Neural progenitor cell (in vitro differentiated cells): ENCODE measurements at regions not wholly inside any gene's neighbourhood (a gene's known extent, or its start where the extent isn't known, plus 50 kb on each side); places are given as distances from the start of the nearest gene placed in this dataset.

ENCODE experiments used
- DNase-seq: peaks from one replicate; pipeline ENCODE4 v3.0.0-alpha.2; 2016; ENCODE audit warnings: low spot score
- H2AFZ ChIP-seq: fragments of 200-600 bp; sonication (generic); replicated peaks from 2 replicates; pipeline ENCODE4 v1.6.1; 2016; ENCODE audit warnings: antibody characterized with exemption
- H3F3A ChIP-seq: fragments of 200-600 bp; sonication (generic); 2 replicates; pipeline ENCODE4 v1.6.1; 2016; ENCODE audit warnings: antibody characterized with exemption, low read depth
- H3K27ac ChIP-seq: fragments of 200-600 bp; sonication (generic); 2 replicates; pipeline ENCODE4 v1.5.1; 2016; ENCODE audit warnings: mild to moderate bottlenecking
- H3K27me3 ChIP-seq: fragments of 200-600 bp; sonication (generic); 2 replicates; pipeline ENCODE4 v1.6.1; 2016; ENCODE audit warnings: mild to moderate bottlenecking, moderate library complexity
- H3K36me3 ChIP-seq: fragments of 200-600 bp; sonication (generic); 2 replicates; pipeline ENCODE4 v1.5.1; 2016
- H3K4me1 ChIP-seq: fragments of 200-600 bp; sonication (generic); 2 replicates; pipeline ENCODE4 v1.6.1; 2016; ENCODE audit warnings: mixed run types
- H3K4me2 ChIP-seq: fragments of 200-600 bp; sonication (generic); 2 replicates; pipeline ENCODE4 v1.6.1; 2016
- H3K4me3 ChIP-seq: fragments of 200-600 bp; sonication (generic); 2 replicates; pipeline ENCODE4 v1.5.1; 2016
- H3K79me2 ChIP-seq: fragments of 200-600 bp; sonication (generic); 2 replicates; pipeline ENCODE4 v1.6.1; 2016; ENCODE audit warnings: low read depth
- H3K9ac ChIP-seq: fragments of 200-600 bp; sonication (generic); 2 replicates; pipeline ENCODE4 v1.6.1; 2016
- H3K9me3 ChIP-seq: fragments of 200-600 bp; sonication (generic); 2 replicates; pipeline ENCODE4 v1.5.1; 2016; ENCODE audit warnings: low read depth
- H4K20me1 ChIP-seq: fragments of 200-600 bp; sonication (generic); 2 replicates; pipeline ENCODE4 v1.6.1; 2016; ENCODE audit warnings: low read depth
- H3K27ac Mint-ChIP-seq: 3 replicates; pipeline ENCODE4 v1.8.0; 2021; ENCODE audit warnings: mixed read lengths
- H3K27me3 Mint-ChIP-seq: 2 replicates; pipeline ENCODE4 v1.8.0; 2022; ENCODE audit warnings: low read depth, mild to moderate bottlenecking, inconsistent platforms, moderate library complexity, mixed read lengths; ENCODE audit not compliant: insufficient read depth
- H3K36me3 Mint-ChIP-seq: 3 replicates; pipeline ENCODE4 v1.8.0; 2021; ENCODE audit warnings: mixed read lengths
- H3K4me1 Mint-ChIP-seq: 3 replicates; pipeline ENCODE4 v1.8.0; 2021; ENCODE audit warnings: mixed read lengths
- H3K4me3 Mint-ChIP-seq: 3 replicates; pipeline ENCODE4 v1.8.0; 2021; ENCODE audit warnings: mild to moderate bottlenecking, moderate library complexity, mixed read lengths
- H3K9me3 Mint-ChIP-seq: 3 replicates; pipeline ENCODE4 v1.8.0; 2020; ENCODE audit warnings: mixed read lengths
- EZH2 ChIP-seq: fragments of 200-600 bp; sonication (generic); IDR thresholded peaks from 2 replicates; pipeline ENCODE4 v1.6.1; 2017; ENCODE audit warnings: antibody characterized with exemption, mild to moderate bottlenecking, moderate library complexity
- EZH2phosphoT487 ChIP-seq: fragments of 200-600 bp; sonication (generic); IDR thresholded peaks from 2 replicates; pipeline ENCODE4 v1.6.1; 2017; ENCODE audit warnings: antibody characterized with exemption
- TF ChIP-seq, protein P1 (sequence below): fragments of 200-600 bp; sonication (generic); IDR thresholded peaks from 2 replicates; pipeline ENCODE4 v1.5.1; 2017; ENCODE audit warnings: antibody characterized with exemption, mild to moderate bottlenecking

DNA sequence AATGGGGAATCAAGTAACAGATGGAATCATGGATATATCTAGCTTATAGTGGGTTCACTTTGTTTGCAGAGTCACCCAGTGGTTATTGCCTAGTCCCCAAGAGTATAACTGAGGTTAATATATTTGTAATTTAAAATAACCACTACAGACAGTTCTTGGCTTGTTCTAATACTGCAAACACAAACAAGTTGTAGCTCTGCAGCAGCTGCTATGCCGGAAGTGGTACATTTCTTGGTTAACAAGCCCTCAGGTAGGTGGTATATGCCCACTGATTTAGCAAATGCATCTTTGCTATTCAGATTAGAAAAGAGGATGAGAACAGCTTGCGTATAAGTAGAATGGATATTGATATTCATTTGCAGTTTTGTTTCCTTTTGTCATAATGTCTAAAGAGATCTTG is 984.2 kb downstream of the SQOR start:
- TF ChIP-seq, protein P1, sequence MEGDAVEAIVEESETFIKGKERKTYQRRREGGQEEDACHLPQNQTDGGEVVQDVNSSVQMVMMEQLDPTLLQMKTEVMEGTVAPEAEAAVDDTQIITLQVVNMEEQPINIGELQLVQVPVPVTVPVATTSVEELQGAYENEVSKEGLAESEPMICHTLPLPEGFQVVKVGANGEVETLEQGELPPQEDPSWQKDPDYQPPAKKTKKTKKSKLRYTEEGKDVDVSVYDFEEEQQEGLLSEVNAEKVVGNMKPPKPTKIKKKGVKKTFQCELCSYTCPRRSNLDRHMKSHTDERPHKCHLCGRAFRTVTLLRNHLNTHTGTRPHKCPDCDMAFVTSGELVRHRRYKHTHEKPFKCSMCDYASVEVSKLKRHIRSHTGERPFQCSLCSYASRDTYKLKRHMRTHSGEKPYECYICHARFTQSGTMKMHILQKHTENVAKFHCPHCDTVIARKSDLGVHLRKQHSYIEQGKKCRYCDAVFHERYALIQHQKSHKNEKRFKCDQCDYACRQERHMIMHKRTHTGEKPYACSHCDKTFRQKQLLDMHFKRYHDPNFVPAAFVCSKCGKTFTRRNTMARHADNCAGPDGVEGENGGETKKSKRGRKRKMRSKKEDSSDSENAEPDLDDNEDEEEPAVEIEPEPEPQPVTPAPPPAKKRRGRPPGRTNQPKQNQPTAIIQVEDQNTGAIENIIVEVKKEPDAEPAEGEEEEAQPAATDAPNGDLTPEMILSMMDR: no peak
- TF ChIP-seq EZH2 (no peak), EZH2phosphoT487 (no peak)
- H3K4me3 Mint-ChIP-seq: no peak overlapping the region
- H3K9me3 Mint-ChIP-seq: peaks cover 12% of the 10 kb centered on the region
- no peak overlapping the region for H3K9ac ChIP-seq
- no peak overlapping the region for H3K4me3 ChIP-seq
- H3K36me3 ChIP-seq: no peaks in the 10 kb centered on the region
- H3K27me3 Mint-ChIP-seq: peaks cover 2% of the 10 kb centered on the region
- no peaks in the 10 kb centered on the region for H3K4me1 ChIP-seq
- H3K9me3 ChIP-seq: peaks cover 6% of the 10 kb centered on the region
- H3K79me2 ChIP-seq: no peaks in the 10 kb centered on the region
- no peak overlapping the region for H2AFZ ChIP-seq
- H3K27me3 ChIP-seq: no peaks in the 10 kb centered on the region
- peaks cover 4% of the 10 kb centered on the region for H3K4me1 Mint-ChIP-seq
- peaks cover 2% of the 10 kb centered on the region for H3K36me3 Mint-ChIP-seq
- no peak overlapping the region for H3K4me2 ChIP-seq
- no peak for DNase-seq
- no peaks in the 10 kb centered on the region for H3F3A ChIP-seq
- no peak overlapping the region for H3K27ac ChIP-seq
- H3K27ac Mint-ChIP-seq: no peak overlapping the region
- H4K20me1 ChIP-seq: no peaks in the 10 kb centered on the region

DNA sequence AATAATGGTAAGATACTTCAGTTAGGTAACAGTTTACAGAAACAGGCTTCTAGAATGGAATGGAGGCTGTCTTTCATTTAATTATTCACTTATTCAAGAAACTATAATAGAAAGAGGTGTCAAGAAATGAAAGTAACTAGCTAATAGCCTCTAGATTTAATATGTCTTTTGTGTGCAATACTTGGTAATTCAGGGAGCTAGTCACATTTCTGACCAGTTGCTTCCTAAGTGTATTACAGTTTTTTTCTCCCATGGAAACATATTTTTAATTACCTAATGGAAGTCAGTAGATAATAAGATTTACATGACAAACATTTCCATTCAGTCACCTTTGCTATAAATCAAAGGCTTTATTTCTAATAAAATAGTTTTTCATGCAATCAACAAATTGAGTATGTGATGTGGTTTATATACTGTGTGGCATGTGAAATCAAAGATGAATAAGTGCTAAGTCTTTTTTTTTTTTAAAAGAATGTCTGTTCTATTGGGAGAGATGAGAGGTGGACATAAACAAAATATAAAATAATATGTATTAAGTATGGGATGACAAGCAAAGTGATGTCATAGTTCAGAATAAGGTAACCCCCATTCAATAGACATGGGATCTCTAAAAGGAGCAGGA is 985.7 kb downstream of the SQOR start:
- Histone ChIP-seq H3K4me2 (no peak overlapping the region), H2AFZ (no peak overlapping the region), H3K4me3 (no peak overlapping the region), H3F3A (no peaks in the 10 kb centered on the region), H3K27ac (no peak overlapping the region), H3K79me2 (no peaks in the 10 kb centered on the region), H4K20me1 (no peaks in the 10 kb centered on the region), H3K9ac (no peak overlapping the region), H3K9me3 (peaks cover 18% of the 10 kb centered on the region), H3K27me3 (no peaks in the 10 kb centered on the region), H3K36me3 (no peaks in the 10 kb centered on the region), H3K4me1 (no peaks in the 10 kb centered on the region)
- TF ChIP-seq, protein P1: no peak
- TF ChIP-seq EZH2phosphoT487 (no peak), EZH2 (no peak)
- Mint-ChIP-seq H3K27ac (no peak overlapping the region), H3K36me3 (peaks cover 1% of the 10 kb centered on the region), H3K4me1 (peaks cover 3% of the 10 kb centered on the region), H3K27me3 (no peaks in the 10 kb centered on the region), H3K4me3 (no peak overlapping the region), H3K9me3 (peaks cover 20% of the 10 kb centered on the region)
- DNase-seq: no peak

DNA sequence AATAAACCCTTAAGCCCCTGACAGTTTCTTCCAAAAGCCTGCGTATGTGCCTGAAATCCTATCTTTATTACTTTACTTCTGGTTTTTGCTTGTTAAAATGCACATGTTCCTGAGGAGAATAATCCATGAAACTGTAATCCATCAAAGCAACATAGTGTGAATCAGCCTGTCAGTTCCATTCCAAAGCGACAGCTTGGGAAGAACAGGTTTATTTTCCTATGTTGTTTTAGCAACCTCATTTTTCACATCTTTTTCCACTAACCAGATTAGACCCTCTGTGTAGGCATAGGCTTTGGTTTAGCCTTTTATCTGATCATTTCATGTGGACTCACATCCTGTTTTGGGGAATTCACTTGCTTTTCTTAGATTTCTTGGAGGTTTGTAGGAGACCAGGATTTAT is 988.0 kb downstream of the SQOR start:
- H3K4me1 Mint-ChIP-seq: peaks cover 2% of the 10 kb centered on the region
- H2AFZ ChIP-seq: no peak overlapping the region
- H3K27me3 Mint-ChIP-seq: peaks cover 6% of the 10 kb centered on the region
- H3K9ac ChIP-seq: no peak overlapping the region
- TF ChIP-seq EZH2 (no peak), EZH2phosphoT487 (no peak)
- TF ChIP-seq, protein P1: no peak
- no peaks in the 10 kb centered on the region for H3K27me3 ChIP-seq
- H3K27ac Mint-ChIP-seq: no peak overlapping the region
- no peaks in the 10 kb centered on the region for H4K20me1 ChIP-seq
- no peaks in the 10 kb centered on the region for H3K4me1 ChIP-seq
- H3F3A ChIP-seq: no peaks in the 10 kb centered on the region
- no peaks in the 10 kb centered on the region for H3K36me3 ChIP-seq
- H3K4me3 ChIP-seq: no peak overlapping the region
- peaks cover 27% of the 10 kb centered on the region for H3K9me3 Mint-ChIP-seq
- H3K4me2 ChIP-seq: no peak overlapping the region
- DNase-seq: no peak
- peaks cover 3% of the 10 kb centered on the region for H3K36me3 Mint-ChIP-seq
- H3K79me2 ChIP-seq: no peaks in the 10 kb centered on the region
- H3K27ac ChIP-seq: no peak overlapping the region
- H3K4me3 Mint-ChIP-seq: no peak overlapping the region
- H3K9me3 ChIP-seq: peaks cover 18% of the 10 kb centered on the region
